Psoas muscle (tissue), 7 donors: ENCODE measurements at regions not wholly inside any gene's neighbourhood (a gene's known extent, or its start where the extent isn't known, plus 50 kb on each side); places are given as distances from the start of the nearest gene placed in this dataset.

Source experiments
- ATAC-seq, 4 donors: fragments of 200-7000 bp; cut with Tn5 transposase; one replicate each; pipeline ENCODE4 v1.9.1; 2020; ENCODE audit warnings: moderate library complexity in 3 of 4, mild to moderate bottlenecking in 2 of 4
- DNase-seq, 2 donors: peaks; one replicate each; pipeline ENCODE4 v3.0.0-alpha.2; 2020
- H3K27ac ChIP-seq: fragments of 200-600 bp; one replicate; pipeline ENCODE4 v1.8.0; 2022
- H3K27me3 ChIP-seq, 3 donors: fragments of 200-600 bp in 1 of 3; one replicate each; pipeline versions ENCODE4 v1.6.1 to v1.8.0; 2013 to 2022; ENCODE audit warnings: low read length in 2 of 3, mild to moderate bottlenecking in 2 of 3, moderate library complexity in 1 of 3; ENCODE audit not compliant: insufficient read depth in 3 of 3
- H3K36me3 ChIP-seq, 2 donors: fragments of 200-600 bp in 1 of 2; one replicate each; pipeline versions ENCODE4 v1.6.1 to v1.8.0; 2013 to 2022; ENCODE audit warnings: low read depth in 1 of 2, mild to moderate bottlenecking in 1 of 2, moderate library complexity in 1 of 2; ENCODE audit not compliant: insufficient read depth in 1 of 2
- H3K4me1 ChIP-seq: fragments of 200-600 bp; one replicate; pipeline ENCODE4 v1.8.0; 2022
- H3K4me3 ChIP-seq: fragments of 200-600 bp; one replicate; pipeline ENCODE4 v1.8.0; 2022; ENCODE audit warnings: mild to moderate bottlenecking
- H3K9me3 ChIP-seq: fragments of 200-600 bp; one replicate; pipeline ENCODE4 v1.8.0; 2022
- CTCF ChIP-seq: fragments of 200-600 bp; IDR thresholded peaks from one replicate; pipeline ENCODE4 v1.8.0; 2022; ENCODE audit warnings: antibody characterized with exemption
- WGBS, 3 donors: extraction: QIAGEN DNeasy Blood & Tissue Kit; methylation state at CpG; one replicate each; pipeline versions ENCODE4 v1.1.6 to v1.1.7; 2013; 5-methylcytosine and 5-hydroxymethylcytosine counted together
- intact Hi-C, 2 donors: fragments of 100-400 bp; cut with DNase I; formaldehyde crosslinking; loops; one replicate each; pipeline versions ENCODE4 v1.11.0 to v1.14.2; 2022
- donor health status: healthy with polysubstance abuse.
- donor health status: DM: no; HTN: no; CAD: no; lungs with moderate emphysema.
- donor health status: Bipolar disorder and iron deficiency.
- donor health status: healthy.
- donor health status: DM: yes; HTN: yes; CAD: no.
- donor health status: DM: no; HTN: no; CAD: no.
- donor health status: DM: yes; HTN: yes; CAD: no.

- no peak for ATAC-seq
- intact Hi-C loops = no loop called here
- Histone ChIP-seq H3K36me3 (no peaks in the 10 kb centered on the region), H3K9me3 (no peaks in the 10 kb centered on the region), H3K27ac (no peak overlapping the region), H3K4me3 (no peak overlapping the region), H3K4me1 (no peaks in the 10 kb centered on the region), H3K27me3 (no peaks in the 10 kb centered on the region)
- no peak for DNase-seq
- no peak for TF ChIP-seq CTCF
These were observed 158.4 kb upstream of the NAALADL2 start for GRCh38 chr3:174700736-174701135.

- WGBS, 3 donors = 75 to 78% (median 78%) methylated on average over 2 of the region's 2 CpGs
- H3K36me3 ChIP-seq = no peaks in the 10 kb centered on the region
- intact Hi-C loops = no loop called here
- no peaks in the 10 kb centered on the region for H3K9me3 ChIP-seq
- H3K4me1 ChIP-seq = no peaks in the 10 kb centered on the region
- no peak for TF ChIP-seq CTCF
- H3K27me3 ChIP-seq = no peaks in the 10 kb centered on the region
- no peak overlapping the region for H3K4me3 ChIP-seq
- H3K27ac ChIP-seq = no peak overlapping the region
- no peak for ATAC-seq
- no peak for DNase-seq
These were observed 148.5 kb upstream of the NAALADL2 start for GRCh38 chr3:174710612-174711011.

- Histone ChIP-seq H3K4me3 (no peak overlapping the region), H3K27ac (no peak overlapping the region), H3K9me3 (no peaks in the 10 kb centered on the region), H3K36me3 (no peaks in the 10 kb centered on the region), H3K4me1 (no peaks in the 10 kb centered on the region), H3K27me3 (no peaks in the 10 kb centered on the region)
- intact Hi-C loops = no loop called here
- TF ChIP-seq CTCF = no peak
- DNase-seq (no peak), ATAC-seq (no peak)
These were observed 143.7 kb upstream of the NAALADL2 start for GRCh38 chr3:174715386-174715785.

- 85 to 88% (median 87%) methylated on average over 2 of the region's 2 CpGs for WGBS, 3 donors
- intact Hi-C loops = no loop called here
- no peak for ATAC-seq
These were observed 142.1 kb upstream of the NAALADL2 start for GRCh38 chr3:174716956-174717505.

More at GRCh38 chr3:174716956-174717505, 142.1 kb upstream of the NAALADL2 start:
- Histone ChIP-seq H3K27me3 (no peaks in the 10 kb centered on the region), H3K4me1 (no peaks in the 10 kb centered on the region), H3K4me3 (no peak overlapping the region), H3K9me3 (no peaks in the 10 kb centered on the region), H3K36me3 (no peaks in the 10 kb centered on the region), H3K27ac (no peak overlapping the region)
- no peak for DNase-seq
- TF ChIP-seq CTCF = no peak
